NCI-H1930 (cell line): ENCODE measurements at regions not wholly inside any gene's neighbourhood (a gene's known extent, or its start where the extent isn't known, plus 50 kb on each side); places are given as distances from the start of the nearest gene placed in this dataset.
"Not testable (repeated sequence)": the region's sequence is repeated elsewhere in the genome, so short reads cannot be mapped to it uniquely, and the experiment has no call there.

Experiments
- DNase-seq, 2 experiments: peaks; one replicate each; lab custom pipeline; 2025; lab: John Stamatoyannopoulos, UW

DNA sequence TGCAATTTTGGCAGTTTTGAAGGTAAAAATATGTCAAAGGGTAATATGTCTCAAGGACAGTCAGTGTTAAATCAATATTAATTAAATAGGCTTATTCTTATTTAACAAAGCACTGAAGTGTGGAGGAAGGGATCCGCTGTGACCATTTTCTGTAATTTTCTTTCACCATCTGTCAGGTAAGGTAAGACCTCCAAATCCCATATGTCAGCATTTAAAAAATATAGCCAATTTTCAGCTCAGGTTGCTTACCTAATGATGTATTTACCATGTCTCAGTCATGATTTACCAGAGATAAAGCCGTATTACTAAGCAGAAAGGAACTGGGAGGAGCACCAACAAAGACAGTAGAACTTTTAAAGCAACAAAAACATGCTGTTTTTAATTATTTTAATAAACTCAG lies 683.9 kb downstream of the CCSER2 start:
- no peak for DNase-seq

GRCh38 chr10:85026878-85027467 lies 698.6 kb downstream of the CCSER2 start:
- no peak for DNase-seq

GRCh38 chr10:85032981-85033380 lies 704.6 kb downstream of the CCSER2 start:
- no peak for DNase-seq

- DNase-seq = no peak
These were observed 708.3 kb downstream of the CCSER2 start for GRCh38 chr10:85036661-85037060.

GRCh38 chr10:85039311-85039710 lies 710.9 kb downstream of the CCSER2 start:
- no peak for DNase-seq

- no peak for DNase-seq
These were observed 714.8 kb downstream of the CCSER2 start for GRCh38 chr10:85043207-85043606.

- DNase-seq = no peak
These were observed 716.7 kb downstream of the CCSER2 start for GRCh38 chr10:85045046-85045445.

DNA sequence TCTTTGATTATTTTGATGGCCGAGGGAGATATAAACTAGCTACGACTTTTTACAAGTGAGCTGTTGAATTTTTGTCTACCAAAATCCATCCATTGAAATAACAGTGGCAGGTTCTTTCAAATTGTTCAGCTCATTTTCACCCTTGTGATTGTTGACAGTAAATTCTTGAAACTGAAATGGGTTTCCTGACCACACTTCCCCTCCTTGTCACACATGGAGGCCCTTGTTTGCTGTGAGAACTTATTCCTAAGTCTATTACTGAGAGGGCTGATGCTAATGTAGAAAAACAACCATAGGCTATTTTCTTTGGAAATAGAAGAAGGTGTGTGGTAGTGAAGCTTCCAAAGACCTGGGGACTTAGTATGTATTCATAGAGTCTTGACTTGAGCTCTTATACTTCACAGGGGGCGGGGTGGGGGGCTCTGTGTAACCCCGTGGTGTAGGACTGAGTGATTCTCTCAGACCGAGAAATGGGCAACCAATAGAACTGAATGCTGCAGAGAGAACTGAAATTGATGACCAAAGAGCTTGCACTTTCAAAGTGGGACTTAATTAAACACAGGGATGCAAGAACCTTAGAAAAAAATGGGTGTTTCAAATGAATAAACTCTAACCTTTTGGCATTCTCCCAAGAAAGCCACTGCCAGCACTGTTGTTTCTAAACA lies 718.9 kb downstream of the CCSER2 start:
- no peak for DNase-seq

DNA sequence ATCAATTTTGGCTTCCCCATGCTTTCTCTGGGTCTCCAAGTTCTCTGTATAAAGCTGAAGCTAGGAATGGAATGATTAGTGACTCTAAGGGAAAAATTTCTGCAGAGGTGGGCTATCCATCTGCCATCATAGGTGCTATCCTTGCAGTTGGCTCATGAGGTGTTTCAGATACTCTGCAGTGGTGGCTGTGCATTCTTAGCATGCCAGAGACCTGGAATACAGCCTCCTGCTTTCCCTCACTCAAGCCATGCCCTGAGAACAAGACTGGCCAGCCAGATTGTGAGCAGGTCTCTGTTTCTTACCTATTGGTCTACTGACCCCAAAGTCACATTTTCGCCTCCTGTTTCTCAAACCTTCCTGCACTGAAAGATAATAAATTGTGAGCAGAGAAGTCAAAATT lies 719.6 kb downstream of the CCSER2 start:
- no peak for DNase-seq

DNA sequence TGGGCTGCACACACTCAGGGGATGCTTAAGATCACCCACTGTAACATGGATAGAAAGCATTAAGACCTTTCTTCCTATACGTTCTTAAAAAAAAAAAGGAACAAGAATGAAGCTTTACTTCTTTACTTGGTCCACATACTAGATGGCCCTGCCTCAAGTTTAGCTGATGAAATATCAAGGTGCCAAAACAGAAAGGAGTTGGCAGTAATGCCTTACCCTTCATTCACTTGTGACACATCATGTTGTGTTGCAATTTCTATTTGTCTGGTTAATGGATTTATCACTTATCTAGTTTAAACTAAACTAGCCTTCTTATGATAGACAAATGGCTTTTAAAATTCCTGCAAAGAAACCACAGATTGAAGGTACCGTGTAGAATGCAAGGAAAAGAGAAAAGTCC lies 720.3 kb downstream of the CCSER2 start:
- DNase-seq = no peak

- no peak for DNase-seq
These were observed 732.6 kb downstream of the CCSER2 start for GRCh38 chr10:85060944-85061343.

DNA sequence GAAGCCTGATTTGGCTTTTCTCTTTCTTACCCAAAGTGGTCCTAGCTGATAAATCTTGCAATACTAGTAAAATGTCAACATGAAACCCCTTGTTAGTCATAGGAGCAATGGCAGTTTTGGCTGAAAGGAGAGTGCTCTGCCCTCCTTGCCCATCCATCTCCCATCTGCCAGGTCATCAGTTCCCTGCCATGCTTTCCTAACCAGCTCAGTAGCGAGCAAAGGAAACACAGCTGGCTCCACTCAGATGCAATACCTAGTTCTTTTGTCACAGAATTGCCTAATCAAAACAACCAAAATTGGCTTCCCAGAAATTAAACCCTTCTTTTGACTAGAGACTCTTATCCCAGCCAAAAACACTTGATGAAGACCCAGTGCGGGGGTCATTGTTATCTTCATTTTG lies 733.0 kb downstream of the CCSER2 start:
- DNase-seq = no peak

GRCh38 chr10:85067955-85068354 lies 739.6 kb downstream of the CCSER2 start:
- DNase-seq = no peak

GRCh38 chr10:85080934-85081333 lies 752.5 kb downstream of the CCSER2 start:
- DNase-seq = no peak

DNA sequence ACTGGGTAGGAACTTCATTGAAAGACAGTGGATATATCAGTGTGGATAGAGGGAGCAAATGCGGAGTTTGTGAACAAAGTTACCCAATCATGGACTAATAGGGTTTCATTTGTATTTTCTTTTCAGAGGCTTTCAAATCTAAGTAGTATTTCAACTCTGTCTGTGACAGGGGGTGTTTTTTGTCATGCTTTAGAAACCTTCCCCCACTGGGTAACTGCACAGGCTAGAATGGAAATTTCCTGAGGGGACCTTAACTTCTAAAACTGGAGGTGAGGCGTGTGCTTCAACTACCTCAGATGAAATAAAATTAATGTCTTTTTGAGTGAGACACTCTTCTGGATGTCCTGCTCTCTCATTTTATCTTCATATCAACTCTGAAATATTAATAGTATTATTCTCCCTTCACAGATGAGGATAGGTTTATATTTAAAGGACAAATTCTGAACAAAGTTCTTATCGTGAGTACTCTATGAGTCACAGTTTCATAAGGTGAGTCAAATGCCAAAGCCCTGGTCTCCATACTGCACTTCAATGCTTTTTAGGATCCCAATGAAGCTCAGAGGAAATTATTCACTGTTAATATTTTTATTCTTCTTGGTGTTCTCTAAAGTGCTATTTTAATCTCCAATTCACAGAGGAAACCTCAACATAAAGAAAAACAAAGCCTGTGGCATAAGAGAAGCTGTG lies 770.6 kb downstream of the CCSER2 start:
- DNase-seq = no peak

DNA sequence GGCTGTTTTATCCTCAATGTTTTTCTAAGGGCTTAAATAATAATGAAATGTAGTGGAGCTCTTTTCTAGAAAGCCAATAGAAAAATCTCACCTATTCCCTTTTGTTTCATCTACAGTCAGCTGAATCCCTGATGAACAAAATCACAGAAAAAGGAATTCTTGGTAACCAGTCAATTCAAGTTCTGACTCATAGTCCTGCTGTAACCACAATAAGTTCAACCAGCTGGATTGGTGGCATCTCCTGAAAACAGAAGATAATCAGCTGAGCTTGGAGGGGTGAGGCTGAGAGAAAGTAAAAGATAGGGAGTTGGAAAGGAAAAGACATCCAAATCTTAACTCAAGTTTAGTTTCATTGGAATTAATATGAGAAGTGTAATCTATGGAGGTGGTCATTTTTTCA lies 772.1 kb downstream of the CCSER2 start:
- no peak for DNase-seq

- no peak for DNase-seq
These were observed 777.3 kb downstream of the CCSER2 start for GRCh38 chr10:85105614-85106255.

DNA sequence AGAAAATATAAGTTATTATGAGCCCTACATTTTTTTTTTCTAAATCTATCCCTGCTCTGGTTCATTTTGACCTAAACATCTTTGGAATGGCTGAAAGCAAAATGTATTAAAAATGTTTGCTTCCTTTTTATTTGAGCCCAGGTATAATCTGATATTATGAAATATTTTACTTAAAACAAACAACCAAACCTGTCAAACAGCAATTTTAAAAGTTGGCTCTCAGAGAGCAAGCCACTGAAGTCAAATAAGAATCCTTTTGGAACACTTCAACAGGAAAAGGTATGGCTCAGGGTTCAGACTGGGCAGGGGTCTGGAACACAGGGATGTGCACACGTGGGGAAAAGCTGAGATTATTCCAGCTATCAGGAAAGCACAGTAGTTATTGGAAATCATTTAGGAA lies 782.9 kb downstream of the CCSER2 start:
- DNase-seq = no peak

GRCh38 chr10:85124603-85125051 lies 796.2 kb downstream of the CCSER2 start:
- DNase-seq = no peak

- no peak for DNase-seq
These were observed 808.9 kb downstream of the CCSER2 start for GRCh38 chr10:85137253-85137652.

- no peak for DNase-seq
These were observed 809.7 kb downstream of the CCSER2 start for GRCh38 chr10:85138046-85138445.

DNA sequence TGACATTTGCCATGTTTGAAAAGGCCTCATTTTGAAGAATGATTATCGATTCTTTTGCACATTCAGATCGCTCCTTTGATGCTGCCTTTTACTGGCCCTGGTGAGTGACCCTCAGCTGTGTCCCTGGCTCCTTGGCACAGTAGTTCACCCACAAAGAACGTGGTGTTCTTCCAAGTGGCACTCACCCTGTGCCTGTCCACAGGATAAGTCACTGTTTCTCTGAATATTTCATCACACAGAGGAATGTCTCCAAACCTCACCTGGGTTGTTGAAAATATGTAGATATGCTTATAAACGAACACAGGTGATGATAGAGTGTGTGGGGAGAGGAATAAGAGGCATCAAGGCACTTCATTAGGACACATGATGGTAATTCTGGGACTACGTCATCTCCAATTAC lies 810.7 kb downstream of the CCSER2 start:
- DNase-seq = no peak

DNA sequence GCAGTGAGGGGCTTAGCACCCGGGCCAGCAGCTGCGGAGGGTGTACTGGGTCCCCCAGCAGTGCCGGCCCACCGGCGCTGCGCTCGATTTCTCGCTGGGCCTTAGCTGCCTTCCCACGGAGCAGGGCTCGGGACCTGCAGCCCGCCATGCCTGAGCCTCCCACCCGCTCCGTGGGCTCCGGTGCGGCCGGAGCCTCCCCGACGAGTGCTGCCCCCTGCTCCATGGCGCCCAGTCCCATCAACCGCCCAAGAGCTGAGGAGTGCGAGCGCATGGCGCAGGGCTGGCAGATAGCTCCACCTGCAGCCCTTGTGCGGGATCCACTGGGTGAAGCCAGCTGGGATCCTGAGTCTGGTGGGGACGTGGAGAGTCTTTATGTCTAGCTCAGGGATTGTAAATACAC lies 813.1 kb downstream of the CCSER2 start:
- not testable (repeated sequence) for DNase-seq
